ENCODE measurements at regions not wholly inside any gene's neighbourhood (a gene's known extent, or its start where the extent isn't known, plus 50 kb on each side); places are given as distances from the start of the nearest gene placed in this dataset.

DNA sequence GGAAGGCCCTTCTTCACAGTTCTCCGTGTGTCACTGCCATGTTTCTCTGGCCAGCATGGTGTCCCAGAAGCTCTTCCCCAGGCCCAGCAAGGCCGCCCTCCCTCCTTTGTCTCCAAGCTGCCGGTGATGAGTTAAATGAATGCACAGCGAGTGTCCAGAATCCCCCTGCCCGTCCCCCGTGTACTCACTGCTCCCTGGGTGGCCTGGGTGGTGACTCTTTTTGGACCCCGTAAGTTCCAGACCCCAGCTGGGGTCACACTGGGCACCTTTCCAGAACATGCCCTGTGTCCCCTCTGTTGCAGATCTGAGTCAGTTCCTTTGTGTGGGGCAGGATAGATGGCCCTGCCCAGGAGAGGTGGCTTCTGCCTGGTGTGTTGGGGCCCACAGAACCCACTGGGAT lies 95.0 kb downstream of the MRPL36 start:
- TF ChIP-seq, protein P1, sequence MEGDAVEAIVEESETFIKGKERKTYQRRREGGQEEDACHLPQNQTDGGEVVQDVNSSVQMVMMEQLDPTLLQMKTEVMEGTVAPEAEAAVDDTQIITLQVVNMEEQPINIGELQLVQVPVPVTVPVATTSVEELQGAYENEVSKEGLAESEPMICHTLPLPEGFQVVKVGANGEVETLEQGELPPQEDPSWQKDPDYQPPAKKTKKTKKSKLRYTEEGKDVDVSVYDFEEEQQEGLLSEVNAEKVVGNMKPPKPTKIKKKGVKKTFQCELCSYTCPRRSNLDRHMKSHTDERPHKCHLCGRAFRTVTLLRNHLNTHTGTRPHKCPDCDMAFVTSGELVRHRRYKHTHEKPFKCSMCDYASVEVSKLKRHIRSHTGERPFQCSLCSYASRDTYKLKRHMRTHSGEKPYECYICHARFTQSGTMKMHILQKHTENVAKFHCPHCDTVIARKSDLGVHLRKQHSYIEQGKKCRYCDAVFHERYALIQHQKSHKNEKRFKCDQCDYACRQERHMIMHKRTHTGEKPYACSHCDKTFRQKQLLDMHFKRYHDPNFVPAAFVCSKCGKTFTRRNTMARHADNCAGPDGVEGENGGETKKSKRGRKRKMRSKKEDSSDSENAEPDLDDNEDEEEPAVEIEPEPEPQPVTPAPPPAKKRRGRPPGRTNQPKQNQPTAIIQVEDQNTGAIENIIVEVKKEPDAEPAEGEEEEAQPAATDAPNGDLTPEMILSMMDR (IDR thresholded peaks at IDR 0.05) = no peak
- no peak for TF ChIP-seq POLR2A (IDR thresholded peaks at IDR 0.05)

Data from heart left ventricle (tissue), 13 donors.